T-cell (primary cell): ENCODE measurements at regions not wholly inside any gene's neighbourhood (a gene's known extent, or its start where the extent isn't known, plus 50 kb on each side); places are given as distances from the start of the nearest gene placed in this dataset.

Experiments used
- ATAC-seq, 4 experiments: fragments of 200-7000 bp in 3 of 4; fragments of 150-1000 bp in 1 of 4; cut with Tn5 transposase; replicated peaks in 1 of 4; 1 replicate in 3 of 4; 2 replicates in 1 of 4; pipeline ENCODE4 v1.10.0; 2021; ENCODE audit warnings: moderate library complexity in 3 of 4, mild to moderate bottlenecking in 2 of 4, moderate number of reproducible peaks in 1 of 4
- CTCF ChIA-PET, 2 donors: fragments of 300-600 bp; sonication (Branson Sonifier 250); formaldehyde crosslinking; loops; one replicate each; lab custom pipeline; 2022; ENCODE audit warnings: antibody characterized with exemption in 2 of 2; lab: Charles Lee
- POLR2A ChIA-PET, 2 donors: fragments of 300-600 bp; sonication (Branson Sonifier 250); formaldehyde crosslinking; loops; one replicate each; lab custom pipeline; 2022; ENCODE audit warnings: antibody characterized with exemption in 2 of 2; lab: Charles Lee
- DNase-seq, 35 experiments: peaks; one replicate each; pipeline versions ENCODE4 v3.0.0 to v3.0.0-alpha.2; 2013 to 2023
- H3K27ac ChIP-seq: one replicate; pipeline ENCODE4 v1.5.1; 2013; ENCODE audit warnings: low read length
- H3K27me3 ChIP-seq, 2 experiments: replicated peaks in 1 of 2; 1 replicate in 1 of 2; 2 replicates in 1 of 2; pipeline versions ENCODE4 v1.6.1 to v1.7.0; 2013; ENCODE audit warnings: low read length in 1 of 2, mixed read lengths in 1 of 2; ENCODE audit not compliant: control insufficient read depth in 2 of 2, insufficient read depth in 2 of 2; ENCODE audit errors: extremely low read depth in 1 of 2
- H3K36me3 ChIP-seq, 2 donors: 1 replicate in 1 of 2; 2 replicates in 1 of 2; pipeline versions ENCODE4 v1.6.1 to v1.7.0; 2013; ENCODE audit warnings: low read length in 1 of 2; ENCODE audit not compliant: control insufficient read depth in 2 of 2, insufficient read depth in 1 of 2; ENCODE audit errors: extremely low read depth in 1 of 2
- H3K4me1 ChIP-seq, 2 experiments: 1 replicate in 1 of 2; 2 replicates in 1 of 2; pipeline versions ENCODE4 v1.6.1 to v1.7.0; 2013; ENCODE audit warnings: low read length in 2 of 2, mixed read lengths in 1 of 2; ENCODE audit not compliant: insufficient read depth in 2 of 2, control insufficient read depth in 1 of 2; ENCODE audit errors: extremely low read depth in 1 of 2
- H3K4me3 ChIP-seq, 2 donors: 1 replicate in 1 of 2; 2 replicates in 1 of 2; pipeline versions ENCODE4 v1.5.1 to v1.7.0; 2013; ENCODE audit warnings: mild to moderate bottlenecking in 2 of 2, low read length in 1 of 2, moderate library complexity in 1 of 2; ENCODE audit not compliant: control insufficient read depth in 1 of 2; ENCODE audit errors: extremely low read depth in 1 of 2
- H3K9me3 ChIP-seq: 2 replicates; pipeline ENCODE4 v1.7.0; 2013
- H3K27ac Mint-ChIP-seq, 2 donors: one replicate each; pipeline ENCODE4 v1.8.0; 2020 to 2021; ENCODE audit warnings: mild to moderate bottlenecking in 2 of 2, mixed read lengths in 2 of 2
- H3K27me3 Mint-ChIP-seq, 2 donors: one replicate each; pipeline ENCODE4 v1.8.0; 2021 to 2022; ENCODE audit warnings: mixed read lengths in 2 of 2
- H3K36me3 Mint-ChIP-seq: one replicate; pipeline ENCODE4 v1.8.0; 2021; ENCODE audit warnings: mixed read lengths
- H3K4me1 Mint-ChIP-seq, 3 donors: one replicate each; pipeline ENCODE4 v1.8.0; 2020 to 2022; ENCODE audit warnings: mixed read lengths in 3 of 3, mild to moderate bottlenecking in 1 of 3
- H3K4me3 Mint-ChIP-seq, 3 donors: one replicate each; pipeline ENCODE4 v1.8.0; 2020 to 2022; ENCODE audit warnings: mild to moderate bottlenecking in 3 of 3, mixed read lengths in 3 of 3, moderate library complexity in 3 of 3
- H3K9me3 Mint-ChIP-seq, 3 donors: one replicate each; pipeline ENCODE4 v1.8.0; 2020 to 2022; ENCODE audit warnings: mixed read lengths in 3 of 3
- WGBS: methylation state at CpG from one replicate; pipeline ENCODE4 v1.1.5; 2013; ENCODE audit warnings: missing lambda C conversion rate; ENCODE audit not compliant: insufficient coverage; 5-methylcytosine and 5-hydroxymethylcytosine counted together

DNA sequence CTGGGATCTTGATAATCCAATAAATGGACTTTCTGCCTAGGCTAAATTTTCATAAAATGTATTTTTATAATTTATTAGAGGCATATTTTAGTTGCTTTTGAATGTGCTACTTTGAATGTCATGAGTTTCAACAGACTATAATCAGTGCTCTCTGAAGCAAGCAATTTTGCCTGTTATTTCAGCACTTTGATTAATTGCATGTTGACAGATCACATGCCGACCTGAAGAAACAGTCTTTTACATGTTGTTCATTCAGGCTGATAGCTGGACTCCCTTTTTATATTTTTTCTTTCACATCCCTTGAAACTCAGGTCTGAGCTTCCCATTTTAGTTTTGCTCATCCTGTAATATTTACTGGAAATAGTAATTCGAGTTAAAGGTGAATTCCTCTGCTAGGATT, 341.0 kb downstream of the NAP1L3 start:
- ATAC-seq = no peak
- Histone ChIP-seq H3K36me3 (no peaks in the 10 kb centered on the region), H3K27ac (no peak overlapping the region), H3K9me3 (no peaks in the 10 kb centered on the region), H3K4me3 (no peak overlapping the region), H3K27me3 (no peaks in the 10 kb centered on the region), H3K4me1 (no peaks in the 10 kb centered on the region)
- no peak overlapping the region for H3K4me3 Mint-ChIP-seq
- H3K9me3 Mint-ChIP-seq = no peaks in the 10 kb centered on the region
- DNase-seq = no peak
- no CpG with 5 or more reads among the region's 2 CpGs for WGBS
- H3K4me1 Mint-ChIP-seq = no peaks in the 10 kb centered on the region
- H3K36me3 Mint-ChIP-seq = no peaks in the 10 kb centered on the region
- POLR2A ChIA-PET = no interaction called here
- H3K27ac Mint-ChIP-seq = no peak overlapping the region
- CTCF ChIA-PET = no interaction called here
- H3K27me3 Mint-ChIP-seq = no peaks in the 10 kb centered on the region

DNA sequence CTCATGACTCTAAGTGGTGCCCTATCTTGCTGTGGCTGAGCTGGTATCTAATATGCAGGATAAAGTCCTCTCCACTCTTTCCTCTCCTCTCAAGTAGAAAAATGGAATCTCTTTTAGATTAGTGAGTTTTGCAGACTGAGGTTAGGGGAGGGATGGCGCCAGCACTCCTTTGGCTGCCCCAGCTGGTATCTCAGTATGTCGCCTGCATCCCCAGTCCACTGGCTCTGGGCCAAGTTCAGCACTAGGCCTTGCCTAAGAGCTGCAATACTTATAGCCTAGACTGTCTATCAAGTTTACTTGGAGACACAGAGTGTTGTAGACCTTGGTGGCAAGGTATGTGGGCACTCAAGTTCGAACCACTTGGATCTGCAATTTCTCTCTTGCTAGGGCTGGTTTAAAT, 351.3 kb downstream of the NAP1L3 start:
- H3K4me1 ChIP-seq = no peaks in the 10 kb centered on the region
- ATAC-seq (no peak), DNase-seq (no peak)
- no peaks in the 10 kb centered on the region for H3K36me3 ChIP-seq
- 43% methylated on average over 1 of the region's 3 CpGs for WGBS
- Mint-ChIP-seq H3K27me3 (no peaks in the 10 kb centered on the region), H3K4me1 (no peaks in the 10 kb centered on the region), H3K36me3 (no peaks in the 10 kb centered on the region), H3K9me3 (no peaks in the 10 kb centered on the region), H3K27ac (no peak overlapping the region), H3K4me3 (no peak overlapping the region)
- H3K4me3 ChIP-seq = no peak overlapping the region
- no peaks in the 10 kb centered on the region for H3K27me3 ChIP-seq
- H3K9me3 ChIP-seq = no peaks in the 10 kb centered on the region
- CTCF ChIA-PET = no interaction called here
- POLR2A ChIA-PET = no interaction called here
- H3K27ac ChIP-seq = no peak overlapping the region

GRCh38 chrX:93319609-93320008, 353.8 kb downstream of the NAP1L3 start:
- ATAC-seq (no peak), DNase-seq (no peak)
- Mint-ChIP-seq H3K36me3 (no peaks in the 10 kb centered on the region), H3K27ac (no peak overlapping the region), H3K27me3 (no peaks in the 10 kb centered on the region), H3K4me1 (no peaks in the 10 kb centered on the region), H3K4me3 (no peak overlapping the region), H3K9me3 (peaks cover 0 to 5% (median 0%) of the 10 kb centered on the region in 3 donors)
- Histone ChIP-seq H3K36me3 (no peaks in the 10 kb centered on the region), H3K9me3 (no peaks in the 10 kb centered on the region), H3K27me3 (no peaks in the 10 kb centered on the region), H3K4me3 (no peak overlapping the region), H3K4me1 (no peaks in the 10 kb centered on the region), H3K27ac (no peak overlapping the region)
- 100% methylated on average over 1 of the region's 5 CpGs for WGBS
- ChIA-PET CTCF (interaction anchor here in 1 of 2 donors (0.6 kb wide), 1 partner anchor 754 kb away, joined by 3 read pairs; no protein-coding TSS in a partner anchor), POLR2A (no interaction called here)
